BE2C (cell line): ENCODE measurements at regions not wholly inside any gene's neighbourhood (a gene's known extent, or its start where the extent isn't known, plus 50 kb on each side); places are given as distances from the start of the nearest gene placed in this dataset.

Experiments
- DNase-seq: peaks from one replicate; pipeline ENCODE4 v3.0.0-alpha.2; 2020
- H3K27me3 ChIP-seq: fragments of 250-450 bp; sonication (Bioruptor Pico); 2 replicates; pipeline ENCODE4 v1.5.1; 2020; ENCODE audit warnings: mild to moderate bottlenecking
- H3K36me3 ChIP-seq: fragments of 250-450 bp; sonication (Bioruptor Pico); 2 replicates; pipeline ENCODE4 v1.5.1; 2020; ENCODE audit warnings: mild to moderate bottlenecking
- H3K4me1 ChIP-seq: fragments of 250-450 bp; sonication (Bioruptor Pico); 2 replicates; pipeline ENCODE4 v1.5.1; 2020
- H3K4me3 ChIP-seq: 2 replicates; pipeline ENCODE4 v1.5.1; 2011; ENCODE audit warnings: low read depth, low read length
- H3K9me3 ChIP-seq: fragments of 250-450 bp; sonication (Bioruptor Pico); 2 replicates; pipeline ENCODE4 v1.5.1; 2020
- CTCF ChIP-seq: IDR thresholded peaks from 2 replicates; pipeline ENCODE4 v1.5.1; 2012; ENCODE audit warnings: mild to moderate bottlenecking, low read depth, low read length

GRCh38 chr11:115695677-115696364 lies 191.6 kb upstream of the CADM1 start:
- no peaks in the 10 kb centered on the region for H3K27me3 ChIP-seq
- DNase-seq: no peak
- no peaks in the 10 kb centered on the region for H3K9me3 ChIP-seq
- no peaks in the 10 kb centered on the region for H3K36me3 ChIP-seq
- H3K4me1 ChIP-seq: peaks cover 14% of the 10 kb centered on the region
- no peak for TF ChIP-seq CTCF
- H3K4me3 ChIP-seq: no peak overlapping the region

DNA sequence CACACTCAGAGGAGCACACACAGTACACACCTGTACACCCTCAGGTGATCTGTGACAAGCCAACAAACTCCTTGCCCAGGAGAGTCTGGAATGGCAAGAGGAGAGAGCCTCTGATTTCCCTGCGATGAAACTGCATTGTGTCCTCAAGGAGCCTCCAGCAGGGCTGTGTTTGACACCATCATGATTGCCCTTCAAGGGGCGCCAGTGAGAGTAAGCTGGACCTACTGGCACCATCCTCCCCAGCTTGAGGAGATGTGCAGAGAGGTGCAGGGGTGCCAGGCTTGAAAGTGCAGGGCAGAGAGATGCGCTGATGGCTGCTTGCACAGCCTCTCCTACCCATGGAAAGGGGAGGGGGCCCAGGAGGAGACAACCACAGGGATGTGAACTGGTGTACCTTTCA lies 188.8 kb upstream of the CADM1 start:
- no peak for DNase-seq
- Histone ChIP-seq H3K36me3 (no peaks in the 10 kb centered on the region), H3K9me3 (no peaks in the 10 kb centered on the region), H3K4me3 (no peak overlapping the region), H3K4me1 (peaks cover 14% of the 10 kb centered on the region), H3K27me3 (no peaks in the 10 kb centered on the region)
- no peak for TF ChIP-seq CTCF

DNA sequence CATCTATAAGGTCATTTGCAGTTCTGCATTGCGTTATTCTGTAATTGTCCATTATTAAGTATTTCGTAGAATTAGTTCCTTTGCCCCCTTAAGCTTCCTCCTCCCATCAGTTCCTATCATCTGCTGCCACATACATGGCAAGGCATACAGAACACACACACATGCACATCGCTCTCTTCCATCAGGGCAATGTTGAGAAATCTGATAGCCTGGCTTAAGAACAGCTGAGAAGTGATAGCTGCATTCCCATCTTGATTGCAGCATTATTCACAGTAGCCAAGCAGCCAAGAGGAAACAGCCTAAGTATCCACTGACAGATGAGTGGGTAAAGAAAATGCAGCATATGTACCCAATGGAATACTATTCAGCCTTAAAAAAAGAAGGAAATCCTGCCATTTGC lies 186.8 kb upstream of the CADM1 start:
- Histone ChIP-seq H3K36me3 (no peaks in the 10 kb centered on the region), H3K9me3 (no peaks in the 10 kb centered on the region)
- no peak for DNase-seq

GRCh38 chr11:115687934-115688333 lies 183.7 kb upstream of the CADM1 start:
- no peaks in the 10 kb centered on the region for H3K27me3 ChIP-seq
- TF ChIP-seq CTCF: no peak
- H3K4me1 ChIP-seq: no peaks in the 10 kb centered on the region
- H3K4me3 ChIP-seq: no peak overlapping the region
- H3K9me3 ChIP-seq: no peaks in the 10 kb centered on the region
- no peaks in the 10 kb centered on the region for H3K36me3 ChIP-seq
- no peak for DNase-seq

More for the DNA sequence above, 186.8 kb upstream of the CADM1 start:
- H3K4me3 ChIP-seq: no peak overlapping the region
- no peaks in the 10 kb centered on the region for H3K4me1 ChIP-seq
- TF ChIP-seq CTCF: no peak
- H3K27me3 ChIP-seq: no peaks in the 10 kb centered on the region

- TF ChIP-seq CTCF: no peak
- no peak for DNase-seq
- H3K9me3 ChIP-seq: no peaks in the 10 kb centered on the region
- no peaks in the 10 kb centered on the region for H3K27me3 ChIP-seq
- H3K4me3 ChIP-seq: no peak overlapping the region
- H3K36me3 ChIP-seq: no peaks in the 10 kb centered on the region
- H3K4me1 ChIP-seq: no peaks in the 10 kb centered on the region
These were observed 180.5 kb upstream of the CADM1 start for GRCh38 chr11:115684699-115685098.

DNA sequence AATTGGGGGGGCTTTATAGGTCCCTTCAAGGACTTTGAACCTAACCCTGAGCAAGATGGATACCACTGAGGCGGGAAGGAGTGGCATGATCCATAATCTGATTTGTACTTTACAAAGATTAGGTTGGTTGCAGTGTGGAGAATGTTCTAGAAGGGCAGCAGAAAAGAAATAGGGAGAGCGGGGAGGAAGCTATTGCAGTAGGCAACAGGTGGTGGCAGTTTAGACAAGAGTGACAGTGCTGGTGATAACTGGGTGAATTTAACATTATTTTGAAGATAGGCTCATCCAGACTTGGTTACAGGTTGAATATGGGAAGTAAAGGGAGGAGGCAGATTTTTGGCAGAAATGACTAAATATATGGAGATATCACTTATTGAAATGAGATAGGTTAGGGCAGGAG lies 179.9 kb upstream of the CADM1 start:
- H3K4me1 ChIP-seq: peaks cover 2% of the 10 kb centered on the region
- DNase-seq: no peak
- H3K27me3 ChIP-seq: no peaks in the 10 kb centered on the region
- TF ChIP-seq CTCF: no peak
- H3K4me3 ChIP-seq: no peak overlapping the region
- no peaks in the 10 kb centered on the region for H3K9me3 ChIP-seq
- no peaks in the 10 kb centered on the region for H3K36me3 ChIP-seq
